ENCODE measurements at regions not wholly inside any gene's neighbourhood (a gene's known extent, or its start where the extent isn't known, plus 50 kb on each side); places are given as distances from the start of the nearest gene placed in this dataset.

GRCh38 chr2:172283476-172283875 lies 143.9 kb upstream of the ITGA6 start:
- Histone ChIP-seq H3K4me2 (replicated peaks; ENCODE audit: low read depth, low read length, poor library complexity, severe bottlenecking) (no peak overlapping the region), H3K79me2 (ENCODE audit: control insufficient read depth, insufficient read depth, low read length) (no peaks in the 10 kb centered on the region), H3K9me3 (ENCODE audit: control extremely low read depth in 1 of 3, control insufficient read depth in 2 of 3, insufficient read depth in 1 of 3, low read length in 2 of 3) (no peaks in the 10 kb centered on the region), H3K27ac (ENCODE audit: low read length in 2 of 2) (no peak overlapping the region), H4K20me1 (ENCODE audit: control insufficient read depth, insufficient read depth, low read length, poor library complexity, severe bottlenecking) (no peaks in the 10 kb centered on the region), H3K4me1 (ENCODE audit: control insufficient read depth in 2 of 2, insufficient read depth in 2 of 2, low read length in 2 of 2) (peaks cover 8% of the 10 kb centered on the region in 2 donors), H3K9ac (ENCODE audit: low read length) (no peak overlapping the region), H2AFZ (ENCODE audit: insufficient read depth, low read depth, low read length, poor library complexity, severe bottlenecking) (no peak overlapping the region), H3K27me3 (replicated peaks in 1 of 4; ENCODE audit: control extremely low read depth in 1 of 4, control insufficient read depth in 3 of 4, insufficient read depth in 4 of 4, low read length in 3 of 4) (no peaks in the 10 kb centered on the region), H3K4me3 (ENCODE audit: control extremely low read depth in 1 of 5, extremely low read depth in 1 of 5, insufficient read depth in 1 of 5, low read depth in 2 of 5, low read length in 4 of 5) (no peak overlapping the region), H3K36me3 (replicated peaks in 1 of 2; ENCODE audit: control extremely low read depth in 1 of 2, control insufficient read depth in 1 of 2, extremely low read depth in 1 of 2, insufficient read depth in 2 of 2, low read length in 1 of 2) (no peaks in the 10 kb centered on the region)
- WGBS (ENCODE audit: insufficient coverage), result 46% methylated on average over 3 of the region's 5 CpGs
- no peak for ATAC-seq (ENCODE audit: low read depth)
- TF ChIP-seq EZH2 (IDR thresholded peaks at IDR 0.05; ENCODE audit: borderline replicate concordance, insufficient read depth, low read depth, low read length, poor library complexity, severe bottlenecking), result no peak
- TF ChIP-seq CTCF (IDR thresholded peaks at IDR 0.05), result no peak
- Mint-ChIP-seq H3K27me3 (peaks cover 4% of the 10 kb centered on the region), H3K4me3 (no peak overlapping the region), H3K27ac (no peak overlapping the region), H3K4me1 (peaks cover 8% of the 10 kb centered on the region), H3K9me3 (ENCODE audit: insufficient read depth) (no peaks in the 10 kb centered on the region)
- intact Hi-C loops (cut with micrococcal nuclease), result no loop called here
- ChIA-PET CTCF (no interaction called here), POLR2A (no interaction called here)
- no peak for DNase-seq

- CTCF ChIA-PET, result interaction anchor here (0.6 kb wide), 1 partner anchor 580 kb away, joined by 3 read pairs; no protein-coding TSS in a partner anchor
- no peak for DNase-seq
- H4K20me1 ChIP-seq (ENCODE audit: control insufficient read depth, insufficient read depth, low read length, poor library complexity, severe bottlenecking), result no peaks in the 10 kb centered on the region
- H3K9me3 ChIP-seq (ENCODE audit: control extremely low read depth in 1 of 3, control insufficient read depth in 2 of 3, insufficient read depth in 1 of 3, low read length in 2 of 3), result no peaks in the 10 kb centered on the region
- intact Hi-C loops (cut with micrococcal nuclease), result no loop called here
- H3K4me1 ChIP-seq (ENCODE audit: control insufficient read depth in 2 of 2, insufficient read depth in 2 of 2, low read length in 2 of 2), result peaks cover 8% of the 10 kb centered on the region in 2 donors
- POLR2A ChIA-PET, result no interaction called here
- no peaks in the 10 kb centered on the region for H3K27me3 ChIP-seq (replicated peaks in 1 of 4; ENCODE audit: control extremely low read depth in 1 of 4, control insufficient read depth in 3 of 4, insufficient read depth in 4 of 4, low read length in 3 of 4)
- no peak overlapping the region for H3K4me3 Mint-ChIP-seq
- H2AFZ ChIP-seq (ENCODE audit: insufficient read depth, low read depth, low read length, poor library complexity, severe bottlenecking), result no peak overlapping the region
- no peaks in the 10 kb centered on the region for H3K36me3 ChIP-seq (replicated peaks in 1 of 2; ENCODE audit: control extremely low read depth in 1 of 2, control insufficient read depth in 1 of 2, extremely low read depth in 1 of 2, insufficient read depth in 2 of 2, low read length in 1 of 2)
- H3K27me3 Mint-ChIP-seq, result peaks cover 4% of the 10 kb centered on the region
- H3K79me2 ChIP-seq (ENCODE audit: control insufficient read depth, insufficient read depth, low read length), result no peaks in the 10 kb centered on the region
- no peak overlapping the region for H3K9ac ChIP-seq (ENCODE audit: low read length)
- no CpG with 5 or more reads among the region's 4 CpGs for WGBS (ENCODE audit: insufficient coverage)
- H3K27ac ChIP-seq (ENCODE audit: low read length in 2 of 2), result no peak overlapping the region
- TF ChIP-seq EZH2 (IDR thresholded peaks at IDR 0.05; ENCODE audit: borderline replicate concordance, insufficient read depth, low read depth, low read length, poor library complexity, severe bottlenecking) (no peak), CTCF (IDR thresholded peaks at IDR 0.05) (no peak)
- peaks cover 8% of the 10 kb centered on the region for H3K4me1 Mint-ChIP-seq
- no peak overlapping the region for H3K4me3 ChIP-seq (ENCODE audit: control extremely low read depth in 1 of 5, extremely low read depth in 1 of 5, insufficient read depth in 1 of 5, low read depth in 2 of 5, low read length in 4 of 5)
- H3K9me3 Mint-ChIP-seq (ENCODE audit: insufficient read depth), result no peaks in the 10 kb centered on the region
- no peak for ATAC-seq (ENCODE audit: low read depth)
- H3K27ac Mint-ChIP-seq, result no peak overlapping the region
- H3K4me2 ChIP-seq (replicated peaks; ENCODE audit: low read depth, low read length, poor library complexity, severe bottlenecking), result no peak overlapping the region
These were observed 143.2 kb upstream of the ITGA6 start for GRCh38 chr2:172284209-172284608.
